ENCODE measurements at regions not wholly inside any gene's neighbourhood (a gene's known extent, or its start where the extent isn't known, plus 50 kb on each side); places are given as distances from the start of the nearest gene placed in this dataset.

- ChIA-PET POLR2A (no interaction called here), CTCF (interaction anchor here (1.5 kb wide), 1 partner anchor 177 kb away, joined by 3 read pairs; no protein-coding TSS in a partner anchor)
- Histone ChIP-seq H3K27ac (ENCODE audit: low read depth, low read length) (no peak overlapping the region), H3K4me3 (ENCODE audit: low read depth, low read length) (no peak overlapping the region), H3K27me3 (ENCODE audit: control insufficient read depth, insufficient read depth, low read length) (peaks cover 3% of the 10 kb centered on the region), H3K9me3 (ENCODE audit: control insufficient read depth, insufficient read depth, low read length) (no peaks in the 10 kb centered on the region)
- no peak for TF ChIP-seq CTCF (IDR thresholded peaks at IDR 0.05; ENCODE audit: low read depth, low read length)
- DNase-seq (ENCODE audit: low read depth, low spot score): no peak
Measured at GRCh38 chr9:120299785-120300184, 280.2 kb downstream of the CDK5RAP2 start.

GRCh38 chr9:120294003-120294402, 286.0 kb downstream of the CDK5RAP2 start:
- Histone ChIP-seq H3K27ac (ENCODE audit: low read depth, low read length) (no peak overlapping the region), H3K27me3 (ENCODE audit: control insufficient read depth, insufficient read depth, low read length) (peaks cover 5% of the 10 kb centered on the region), H3K9me3 (ENCODE audit: control insufficient read depth, insufficient read depth, low read length) (no peaks in the 10 kb centered on the region), H3K4me3 (ENCODE audit: low read depth, low read length) (no peak overlapping the region)
- CTCF ChIA-PET: no interaction called here
- DNase-seq (ENCODE audit: low read depth, low spot score): no peak
- no peak for TF ChIP-seq CTCF (IDR thresholded peaks at IDR 0.05; ENCODE audit: low read depth, low read length)
- POLR2A ChIA-PET: no interaction called here

- TF ChIP-seq CTCF (IDR thresholded peaks at IDR 0.05; ENCODE audit: low read depth, low read length): no peak
- Histone ChIP-seq H3K27me3 (ENCODE audit: control insufficient read depth, insufficient read depth, low read length) (peaks cover 3% of the 10 kb centered on the region), H3K27ac (ENCODE audit: low read depth, low read length) (no peak overlapping the region), H3K9me3 (ENCODE audit: control insufficient read depth, insufficient read depth, low read length) (no peaks in the 10 kb centered on the region), H3K4me3 (ENCODE audit: low read depth, low read length) (no peak overlapping the region)
- POLR2A ChIA-PET: no interaction called here
- DNase-seq (ENCODE audit: low read depth, low spot score): no peak
- CTCF ChIA-PET: interaction anchor here (0.6 kb wide), 1 partner anchor 330 kb away, joined by 4 read pairs; no protein-coding TSS in a partner anchor
Measured at GRCh38 chr9:120292606-120293005, 287.4 kb downstream of the CDK5RAP2 start.

DNA sequence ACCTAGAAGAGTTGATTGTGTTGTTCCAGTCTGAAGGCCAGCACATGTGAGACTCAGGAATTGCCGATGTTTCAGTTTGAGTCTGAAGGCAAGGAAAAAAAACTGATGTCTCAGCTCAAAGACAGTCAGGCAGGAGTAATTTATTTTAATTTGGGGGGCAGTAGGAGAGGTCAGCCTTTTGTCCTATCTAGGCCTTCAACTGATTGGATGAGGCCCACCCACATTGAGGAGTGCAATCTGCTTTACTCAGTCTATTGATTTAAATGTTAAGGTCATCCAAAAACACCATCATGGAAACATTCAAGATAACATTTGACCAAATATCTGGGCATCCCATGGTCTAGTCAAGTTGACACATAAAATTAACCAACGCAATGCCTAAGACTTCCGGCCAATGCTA, 288.9 kb downstream of the CDK5RAP2 start:
- TF ChIP-seq CTCF (IDR thresholded peaks at IDR 0.05; ENCODE audit: low read depth, low read length): no peak
- POLR2A ChIA-PET: no interaction called here

GRCh38 chr9:120289990-120290975, 289.7 kb downstream of the CDK5RAP2 start:
- no peak overlapping the region for H3K27ac ChIP-seq (ENCODE audit: low read depth, low read length)
- CTCF ChIA-PET: no interaction called here
- no peak for DNase-seq (ENCODE audit: low read depth, low spot score)

More for the DNA sequence above, 288.9 kb downstream of the CDK5RAP2 start:
- H3K4me3 ChIP-seq (ENCODE audit: low read depth, low read length): no peak overlapping the region
- H3K27me3 ChIP-seq (ENCODE audit: control insufficient read depth, insufficient read depth, low read length): peaks cover 2% of the 10 kb centered on the region
- no peak for DNase-seq (ENCODE audit: low read depth, low spot score)
- H3K27ac ChIP-seq (ENCODE audit: low read depth, low read length): no peak overlapping the region
- CTCF ChIA-PET: no interaction called here
- H3K9me3 ChIP-seq (ENCODE audit: control insufficient read depth, insufficient read depth, low read length): no peaks in the 10 kb centered on the region

More at GRCh38 chr9:120289990-120290975, 289.7 kb downstream of the CDK5RAP2 start:
- Histone ChIP-seq H3K9me3 (ENCODE audit: control insufficient read depth, insufficient read depth, low read length) (no peaks in the 10 kb centered on the region), H3K27me3 (ENCODE audit: control insufficient read depth, insufficient read depth, low read length) (peaks cover 2% of the 10 kb centered on the region), H3K4me3 (ENCODE audit: low read depth, low read length) (no peak overlapping the region)
- TF ChIP-seq CTCF (IDR thresholded peaks at IDR 0.05; ENCODE audit: low read depth, low read length): no peak
- POLR2A ChIA-PET: no interaction called here

All from AG04450 (cell line).